HG02840 (cell line): ENCODE measurements at regions not wholly inside any gene's neighbourhood (a gene's known extent, or its start where the extent isn't known, plus 50 kb on each side); places are given as distances from the start of the nearest gene placed in this dataset.

Experiments
- ATAC-seq: cut with Tn5 transposase; IDR thresholded peaks from one replicate; pipeline ENCODE4 v1.9.1; 2021; ENCODE audit warnings: mild to moderate bottlenecking, moderate library complexity, moderate number of reproducible peaks; ENCODE audit not compliant: unreplicated experiment, low FRiP score

GRCh38 chr20:21832442-21833385 is 127.2 kb downstream of the PAX1 start:
- no peak for ATAC-seq

- no peak for ATAC-seq
Measured at GRCh38 chr20:21826976-21827375, 121.5 kb downstream of the PAX1 start.

DNA sequence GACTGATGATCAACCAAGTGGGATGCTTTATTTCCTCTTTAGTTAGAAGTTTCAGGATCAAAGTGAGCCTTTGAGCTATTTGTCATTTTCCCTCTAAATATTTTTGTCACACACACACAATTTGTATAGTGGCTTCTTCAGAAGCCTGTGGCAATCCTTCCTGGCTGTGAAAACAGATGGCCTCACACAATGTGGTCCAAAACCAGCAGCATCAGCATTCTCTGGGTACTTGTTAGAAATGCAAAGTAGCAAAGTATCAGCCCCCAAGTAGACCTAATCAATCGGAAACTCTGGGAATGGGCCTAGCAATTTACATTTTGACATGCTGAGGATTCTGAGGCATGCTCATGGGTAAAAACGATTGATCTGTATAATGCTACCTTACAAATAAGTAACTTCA is 115.9 kb downstream of the PAX1 start:
- no peak for ATAC-seq

GRCh38 chr20:21820688-21821087 is 115.2 kb downstream of the PAX1 start:
- ATAC-seq, result no peak

- no peak for ATAC-seq
Measured at GRCh38 chr20:21820045-21820444, 114.6 kb downstream of the PAX1 start.

DNA sequence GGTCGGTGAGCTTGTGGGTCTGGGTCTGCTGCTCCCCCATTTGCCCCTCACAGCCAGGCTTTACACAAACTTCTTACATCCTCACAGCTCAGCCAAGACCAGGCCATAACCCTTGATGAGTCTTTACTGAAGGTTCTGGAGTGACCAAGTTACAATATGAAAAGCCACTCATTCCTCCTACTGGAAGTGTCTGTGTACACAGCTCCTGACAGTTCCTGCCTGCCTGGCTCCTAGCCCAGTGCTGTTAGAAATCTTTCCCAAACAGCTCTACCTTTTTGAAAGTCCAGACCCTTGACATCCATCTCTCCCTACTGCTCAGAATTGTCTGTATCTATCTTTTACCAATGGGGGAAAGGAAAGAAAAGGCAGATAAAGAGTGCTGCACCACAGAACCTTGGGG is 106.9 kb downstream of the PAX1 start:
- no peak for ATAC-seq

DNA sequence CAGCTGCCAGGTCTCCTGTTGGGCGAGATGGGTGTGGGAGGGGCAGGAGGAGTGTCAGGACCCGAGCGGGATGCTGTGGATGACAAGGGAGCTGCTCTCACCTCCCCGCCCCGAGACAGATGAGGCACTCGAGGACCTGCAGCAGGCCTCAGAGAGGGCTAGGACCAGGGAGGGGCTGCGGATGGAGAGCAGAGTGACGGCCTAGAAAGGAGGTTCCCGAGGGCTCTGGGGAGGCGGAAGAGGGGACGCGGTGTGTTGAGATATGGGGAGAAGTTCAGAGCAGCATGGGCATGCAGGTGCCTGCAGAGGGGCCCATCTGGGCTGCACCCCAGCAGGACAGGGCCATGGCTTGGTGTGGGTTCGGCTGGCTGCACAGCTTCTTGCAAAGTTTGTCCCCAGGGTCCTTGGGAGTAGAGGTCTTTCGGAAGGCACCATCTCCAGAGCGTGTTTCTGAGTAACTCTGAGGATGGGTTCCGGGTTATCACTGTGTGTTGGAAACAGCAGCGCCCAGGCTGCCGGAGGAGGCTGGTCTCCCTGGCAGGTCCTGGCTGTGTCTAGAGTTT is 104.6 kb downstream of the PAX1 start:
- no peak for ATAC-seq

- no peak for ATAC-seq
Measured at GRCh38 chr20:21808863-21809664, 103.6 kb downstream of the PAX1 start.

DNA sequence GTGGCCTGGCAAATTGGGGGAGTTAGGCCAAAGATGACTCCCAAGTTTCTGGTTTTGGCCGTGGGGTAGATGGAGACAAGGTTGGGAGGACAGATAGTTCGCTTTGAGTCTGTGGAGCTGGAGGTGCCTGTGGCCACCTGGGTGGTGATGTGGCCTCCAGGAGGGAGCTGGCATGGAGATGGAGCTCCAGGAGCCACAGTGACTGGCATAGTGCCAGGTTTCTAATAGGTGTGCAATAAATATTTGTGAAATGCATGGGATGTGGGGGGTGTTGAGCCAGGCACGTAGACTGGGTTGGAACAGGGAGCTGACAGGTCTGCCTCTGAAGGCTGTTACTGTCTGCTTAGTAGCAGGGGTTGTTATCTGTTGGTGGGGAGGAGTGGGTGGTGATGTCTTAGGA is 102.7 kb downstream of the PAX1 start:
- ATAC-seq, result no peak

DNA sequence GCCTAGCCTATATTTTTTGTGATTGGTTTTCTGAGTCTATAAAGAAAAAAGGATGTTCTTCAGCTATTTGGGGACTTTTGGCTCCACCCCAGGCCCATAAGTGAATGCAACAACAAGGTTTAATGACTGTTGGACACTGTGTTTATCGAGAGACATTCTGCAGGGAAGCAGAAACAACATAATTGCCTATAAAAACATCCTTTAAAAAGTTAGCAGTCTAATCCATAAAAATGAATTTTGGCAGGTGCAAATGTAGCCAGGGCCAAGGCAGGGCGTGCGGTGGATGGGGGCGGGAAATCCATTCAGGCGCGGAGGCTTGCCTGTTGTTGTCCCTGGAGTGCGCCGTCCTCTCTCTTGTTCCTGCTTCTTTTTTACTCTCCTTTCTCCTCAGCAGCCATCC is 99.3 kb downstream of the PAX1 start:
- ATAC-seq, result no peak

DNA sequence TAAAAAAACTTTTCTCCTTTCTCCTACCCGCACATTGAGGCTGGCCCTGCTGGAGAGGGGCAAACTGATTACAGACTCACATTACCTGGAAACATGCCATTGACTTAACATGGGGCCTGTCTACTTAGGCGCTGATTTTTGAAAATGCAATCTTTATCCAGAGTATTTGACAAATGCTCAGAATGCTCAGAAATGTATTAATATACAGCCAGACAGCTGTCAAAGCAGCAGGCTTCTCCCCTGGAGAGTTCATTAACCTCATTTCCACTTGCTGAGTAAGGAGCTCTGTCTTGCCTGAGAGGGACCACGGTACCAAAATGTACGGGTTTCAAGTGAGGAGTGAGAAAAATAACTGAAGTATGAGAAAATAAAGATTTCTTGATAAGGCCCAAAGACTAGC is 95.7 kb downstream of the PAX1 start:
- ATAC-seq, result no peak

- ATAC-seq, result no peak
Measured at GRCh38 chr20:21798384-21798783, 92.9 kb downstream of the PAX1 start.

DNA sequence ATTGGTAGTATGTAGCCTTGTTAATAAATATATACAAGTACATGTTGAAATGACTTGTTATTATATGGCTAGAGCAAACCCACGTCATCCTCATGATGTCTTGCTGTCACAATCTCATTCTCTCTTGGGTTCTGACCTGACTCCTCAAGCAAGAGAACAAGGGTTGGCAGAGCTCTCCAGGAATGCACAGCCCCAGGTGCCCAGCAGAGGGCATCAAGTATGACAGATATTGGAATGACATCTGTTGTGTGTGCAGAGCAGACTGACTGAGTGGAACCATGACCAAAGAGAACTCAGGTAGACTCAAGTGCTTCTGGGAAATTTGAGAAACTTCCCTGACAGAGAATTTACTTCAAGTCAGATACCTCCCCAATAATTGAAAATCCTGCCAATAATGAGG is 90.6 kb downstream of the PAX1 start:
- ATAC-seq, result no peak

- no peak for ATAC-seq
Measured at GRCh38 chr20:21788082-21788481, 82.6 kb downstream of the PAX1 start.

- no peak for ATAC-seq
Measured at GRCh38 chr20:21781446-21782075, 76.1 kb downstream of the PAX1 start.

GRCh38 chr20:21780528-21780927 is 75.1 kb downstream of the PAX1 start:
- no peak for ATAC-seq
